HepG2 (cell line): ENCODE measurements at regions not wholly inside any gene's neighbourhood (a gene's known extent, or its start where the extent isn't known, plus 50 kb on each side); places are given as distances from the start of the nearest gene placed in this dataset.

ENCODE experiments used
- ATAC-seq: fragments of 200-7000 bp; cut with Tn5 transposase; 3 replicates; pipeline ENCODE4 v1.9.1; 2020; ENCODE audit warnings: mild to moderate bottlenecking, moderate library complexity
- BruUV-seq: library from RNA; stranded (reverse); fragments of 400-500 nt; replicated peaks from 2 replicates; lab custom pipeline; 2021; lab: Mats Ljungman, UMichigan
- CTCF ChIA-PET: fragments of 300-600 bp; formaldehyde crosslinking; extraction: SDS; loops from one replicate; lab custom pipeline; 2021; ENCODE audit warnings: low total read pairs, inconsistent platforms, low intra/inter-chr PET ratio; lab: Yijun Ruan, JAX
- POLR2A ChIA-PET: fragments of 350-600 bp; sonication (Branson Sonifier 250); formaldehyde crosslinking; loops from one replicate; lab custom pipeline; 2020; ENCODE audit warnings: antibody characterized with exemption, inconsistent platforms; lab: Yijun Ruan, JAX
- DNase-seq: peaks from one replicate; pipeline ENCODE4 v3.0.0-alpha.2; 2015; ENCODE audit warnings: low spot score
- FAIRE-seq: peaks from 3 replicates; lab custom pipeline; 2011; peaks lifted over from hg19 to GRCh38; lab: Jason Lieb, UNC
- H2AFZ ChIP-seq: one replicate; pipeline ENCODE4 v1.6.1; 2011; ENCODE audit warnings: low read length, inconsistent platforms
- H3K27ac ChIP-seq: fragments of 300-600 bp; 3 replicates; pipeline ENCODE4 v1.8.0; 2011; ENCODE audit warnings: mixed run types, mild to moderate bottlenecking, mixed read lengths, low read length, inconsistent platforms; ENCODE audit not compliant: insufficient read depth; ENCODE audit errors: extremely low read length
- H3K27me3 ChIP-seq, 2 experiments: fragments of 200-600 bp in 1 of 2; 2 replicates in 1 of 2; 3 replicates in 1 of 2; pipeline versions ENCODE4 v1.6.0 to v1.8.0; 2011; ENCODE audit warnings: low read length in 2 of 2, mild to moderate bottlenecking in 2 of 2, moderate library complexity in 2 of 2, inconsistent platforms in 1 of 2; ENCODE audit not compliant: insufficient read depth in 2 of 2, control insufficient read depth in 1 of 2
- H3K36me3 ChIP-seq, 2 experiments: fragments of 200-600 bp in 1 of 2; replicated peaks in 1 of 2; 2 replicates in 1 of 2; 3 replicates in 1 of 2; pipeline versions ENCODE4 v1.5.1 to v1.8.0; 2011; ENCODE audit warnings: low read length in 2 of 2, inconsistent platforms in 1 of 2; ENCODE audit not compliant: insufficient read depth in 2 of 2, control insufficient read depth in 1 of 2
- H3K4me1 ChIP-seq: 2 replicates; pipeline ENCODE4 v1.5.1; 2012; ENCODE audit warnings: low read length, inconsistent platforms; ENCODE audit not compliant: insufficient read depth
- H3K4me2 ChIP-seq: 2 replicates; pipeline ENCODE4 v1.6.0; 2011; ENCODE audit warnings: low read depth, low read length, inconsistent platforms
- H3K4me3 ChIP-seq, 3 experiments: fragments of 200-600 bp in 1 of 3; sonication (generic), shearing (Covaris generic) in 1 of 3; replicated peaks in 1 of 3; 2 replicates each; pipeline ENCODE4 v1.5.1; 2011 to 2016; ENCODE audit warnings: low read length in 3 of 3, inconsistent platforms in 2 of 3, low read depth in 2 of 3, mild to moderate bottlenecking in 2 of 3, control low read depth in 1 of 3, mixed read lengths in 1 of 3; ENCODE audit not compliant: insufficient read depth in 1 of 3
- H3K79me2 ChIP-seq: one replicate; pipeline ENCODE4 v1.6.1; 2011; ENCODE audit warnings: low read length, inconsistent platforms; ENCODE audit not compliant: insufficient read depth
- H3K9ac ChIP-seq: 2 replicates; pipeline ENCODE4 v1.6.0; 2011; ENCODE audit warnings: mild to moderate bottlenecking, low read depth, low read length, inconsistent platforms; ENCODE audit not compliant: insufficient read depth
- H3K9me3 ChIP-seq: 2 replicates; pipeline ENCODE4 v1.5.1; 2012; ENCODE audit warnings: mild to moderate bottlenecking, low read length
- H4K20me1 ChIP-seq: 2 replicates; pipeline ENCODE4 v1.6.0; 2011; ENCODE audit warnings: inconsistent platforms, mild to moderate bottlenecking, low read length, moderate library complexity; ENCODE audit not compliant: insufficient read depth
- ATF4 ChIP-seq, 2 experiments: fragments of 450-650 bp in 1 of 2; sonication (generic) in 1 of 2; formaldehyde crosslinking; IDR thresholded peaks; 2 replicates each; pipeline versions ENCODE4 v1.5.0 to v1.8.0; 2020 to 2022; ENCODE audit warnings: mild to moderate bottlenecking in 1 of 2, missing genetic modification reagents in 1 of 2
- EP300 ChIP-seq, 3 experiments: sonication (generic) in 1 of 3; formaldehyde crosslinking in 1 of 3; IDR thresholded peaks; 2 replicates each; pipeline versions ENCODE4 v1.5.1 to v1.6.1; 2011 to 2020; ENCODE audit warnings: low read depth in 2 of 3, low read length in 2 of 3, borderline replicate concordance in 1 of 3, improper control_type of control experiment in 1 of 3, mild to moderate bottlenecking in 1 of 3, missing genetic modification reagents in 1 of 3, moderate library complexity in 1 of 3
- WIZ ChIP-seq: sonication (generic); formaldehyde crosslinking; IDR thresholded peaks from 2 replicates; pipeline ENCODE4 v1.5.1; 2020; ENCODE audit warnings: mild to moderate bottlenecking, missing genetic modification reagents
- ZBTB7A ChIP-seq: sonication (generic); formaldehyde crosslinking; IDR thresholded peaks from 2 replicates; pipeline ENCODE4 v1.8.0; 2022; ENCODE audit warnings: mild to moderate bottlenecking, missing genetic modification reagents
- ZFYVE20 ChIP-seq: sonication (generic); formaldehyde crosslinking; IDR thresholded peaks from 2 replicates; pipeline ENCODE4 v1.8.0; 2023; ENCODE audit warnings: low read depth, mild to moderate bottlenecking, moderate library complexity, missing genetic modification reagents, borderline replicate concordance
- ZNF143 ChIP-seq: sonication (generic); formaldehyde crosslinking; IDR thresholded peaks from 2 replicates; pipeline ENCODE4 v1.4.0; 2020; ENCODE audit warnings: missing genetic modification reagents
- ZNF335 ChIP-seq: sonication (generic); formaldehyde crosslinking; IDR thresholded peaks from 2 replicates; pipeline ENCODE4 v1.4.0; 2020; ENCODE audit warnings: missing genetic modification reagents
- ZNF460 ChIP-seq: sonication (generic); formaldehyde crosslinking; IDR thresholded peaks from 2 replicates; pipeline ENCODE4 v1.5.1; 2020; ENCODE audit warnings: missing genetic modification reagents, mild to moderate bottlenecking, borderline replicate concordance
- WGBS: methylation state at CpG from one replicate; pipeline ENCODE4 v1.1.6; 2017; ENCODE audit warnings: low lambda C conversion rate; 5-methylcytosine and 5-hydroxymethylcytosine counted together
- in situ Hi-C: cut with HindIII; loops from 2 replicates; pipeline ENCODE4 v1.10.0; 2017; ENCODE audit warnings: low pct_unique_long_range_greater_than_20kb; ENCODE audit not compliant: extremely low pct_ligation_motif_present
- intact Hi-C: fragments of 100-400 bp; cut with micrococcal nuclease; formaldehyde crosslinking; loops from one replicate; pipeline ENCODE4 v1.10.0; 2022; ENCODE audit not compliant: unreplicated experiment
- TF ChIP-seq, protein P1 (sequence below), 2 experiments: sonication (generic) in 1 of 2; formaldehyde crosslinking in 1 of 2; IDR thresholded peaks; 2 replicates each; pipeline versions ENCODE4 v1.6.1 to v1.9.0; 2014 to 2022; ENCODE audit warnings: antibody characterized with exemption in 1 of 2, borderline replicate concordance in 1 of 2, inconsistent platforms in 1 of 2, low read depth in 1 of 2, missing genetic modification reagents in 1 of 2

DNA sequence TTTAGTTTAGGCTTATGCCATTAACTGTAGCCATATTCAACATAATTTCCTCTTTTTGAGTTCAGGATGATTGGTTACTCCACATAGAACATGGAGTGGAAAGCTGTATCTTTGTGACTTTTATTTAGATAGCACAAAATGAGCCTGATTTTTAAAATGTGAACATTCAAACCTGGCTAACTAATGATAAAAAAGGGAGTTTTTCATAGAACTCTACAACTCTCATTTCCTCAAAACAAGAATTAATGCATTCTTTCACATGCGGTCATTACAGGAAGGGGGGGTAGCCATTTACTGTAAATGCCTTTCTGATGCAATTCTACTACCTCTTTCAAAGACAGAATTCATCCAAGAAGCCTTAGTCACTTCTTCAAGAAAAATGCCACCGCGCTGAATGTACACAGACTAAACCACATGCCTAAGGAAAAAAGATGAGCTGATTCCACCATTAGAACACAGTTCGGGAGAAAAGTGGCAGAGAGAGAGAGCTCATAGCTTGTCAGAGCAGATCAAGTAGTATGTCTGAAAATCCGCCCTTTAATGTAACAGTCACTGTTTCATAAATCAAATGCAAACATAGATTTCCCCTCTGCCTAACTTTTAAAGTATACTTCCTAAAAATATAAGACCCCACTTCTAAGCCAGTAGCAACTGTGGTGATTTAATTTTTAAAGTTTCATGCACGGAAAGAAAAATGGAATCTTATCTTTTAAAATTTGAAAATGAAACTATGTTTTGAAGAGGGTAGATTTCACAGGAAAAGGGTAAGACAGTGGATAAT, 226.4 kb upstream of the KLF14 start:
- Histone ChIP-seq H3K79me2 (peaks cover 2% of the 10 kb centered on the region), H3K4me1 (peaks cover 18% of the 10 kb centered on the region), H3K4me2 (no peak overlapping the region), H3K27me3 (no peaks in the 10 kb centered on the region), H3K36me3 (peaks cover 0 to 22% of the 10 kb centered on the region in 2 experiments; a peak in 3 of 5 replicates), H4K20me1 (no peaks in the 10 kb centered on the region), H2AFZ (no peak overlapping the region), H3K9me3 (no peaks in the 10 kb centered on the region), H3K27ac (no peak overlapping the region), H3K9ac (no peak overlapping the region), H3K4me3 (no peak overlapping the region)
- no peak for DNase-seq
- no TSS peak for BruUV-seq
- POLR2A ChIA-PET: no interaction called here
- 95% methylated on average over 6 of the region's 6 CpGs for WGBS
- in situ Hi-C loops (no loop called here), intact Hi-C loops (no loop called here)
- CTCF ChIA-PET: no interaction called here
- FAIRE-seq: no peak
- TF ChIP-seq ZFYVE20 (CRISPR knock-in tag) (no peak), ATF4 (CRISPR knock-in tag; IDR thresholded peaks at IDR 0.05) (peak in 1 of 2 experiments; percentile 74; a peak in 1 of 4 replicates), ZNF460 (CRISPR knock-in tag) (no peak)
- ATAC-seq: no peak

- Histone ChIP-seq H4K20me1 (no peaks in the 10 kb centered on the region), H3K4me2 (no peak overlapping the region), H3K36me3 (peaks cover 0 to 24% of the 10 kb centered on the region in 2 experiments; a peak in 3 of 5 replicates), H2AFZ (no peak overlapping the region), H3K9ac (no peak overlapping the region), H3K27me3 (no peaks in the 10 kb centered on the region), H3K4me1 (peaks cover 10% of the 10 kb centered on the region), H3K4me3 (no peak overlapping the region), H3K27ac (no peak overlapping the region), H3K79me2 (peaks cover 2% of the 10 kb centered on the region), H3K9me3 (no peaks in the 10 kb centered on the region)
- FAIRE-seq (no peak), ATAC-seq (no peak), DNase-seq (no peak)
- WGBS: 98% methylated on average over 9 of the region's 9 CpGs
- intact Hi-C loops: no loop called here
- in situ Hi-C loops: no loop called here
- ChIA-PET CTCF (no interaction called here), POLR2A (no interaction called here)
- BruUV-seq: no TSS peak
- TF ChIP-seq WIZ (no peak), ZNF335 (CRISPR knock-in tag) (no peak), ZBTB7A (CRISPR knock-in tag) (no peak), EP300 (IDR thresholded peaks at IDR 0.05; ENCODE audit: low read depth in 2 of 2, low read length in 2 of 2) (no peak), EP300 (CRISPR knock-in tag; IDR thresholded peaks at IDR 0.05; ENCODE audit: borderline replicate concordance) (no peak), ZNF143 (no peak)
- TF ChIP-seq, protein P1, sequence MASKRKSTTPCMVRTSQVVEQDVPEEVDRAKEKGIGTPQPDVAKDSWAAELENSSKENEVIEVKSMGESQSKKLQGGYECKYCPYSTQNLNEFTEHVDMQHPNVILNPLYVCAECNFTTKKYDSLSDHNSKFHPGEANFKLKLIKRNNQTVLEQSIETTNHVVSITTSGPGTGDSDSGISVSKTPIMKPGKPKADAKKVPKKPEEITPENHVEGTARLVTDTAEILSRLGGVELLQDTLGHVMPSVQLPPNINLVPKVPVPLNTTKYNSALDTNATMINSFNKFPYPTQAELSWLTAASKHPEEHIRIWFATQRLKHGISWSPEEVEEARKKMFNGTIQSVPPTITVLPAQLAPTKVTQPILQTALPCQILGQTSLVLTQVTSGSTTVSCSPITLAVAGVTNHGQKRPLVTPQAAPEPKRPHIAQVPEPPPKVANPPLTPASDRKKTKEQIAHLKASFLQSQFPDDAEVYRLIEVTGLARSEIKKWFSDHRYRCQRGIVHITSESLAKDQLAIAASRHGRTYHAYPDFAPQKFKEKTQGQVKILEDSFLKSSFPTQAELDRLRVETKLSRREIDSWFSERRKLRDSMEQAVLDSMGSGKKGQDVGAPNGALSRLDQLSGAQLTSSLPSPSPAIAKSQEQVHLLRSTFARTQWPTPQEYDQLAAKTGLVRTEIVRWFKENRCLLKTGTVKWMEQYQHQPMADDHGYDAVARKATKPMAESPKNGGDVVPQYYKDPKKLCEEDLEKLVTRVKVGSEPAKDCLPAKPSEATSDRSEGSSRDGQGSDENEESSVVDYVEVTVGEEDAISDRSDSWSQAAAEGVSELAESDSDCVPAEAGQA (IDR thresholded peaks at IDR 0.05; ENCODE audit: low read depth): no peak
- TF ChIP-seq, protein P1 (CRISPR knock-in tag; IDR thresholded peaks at IDR 0.05; ENCODE audit: borderline replicate concordance): no peak
Measured at GRCh38 chr7:130961128-130961601, 227.2 kb upstream of the KLF14 start.
